Fibroblast of skin of left quadriceps (primary cell): ENCODE measurements at regions not wholly inside any gene's neighbourhood (a gene's known extent, or its start where the extent isn't known, plus 50 kb on each side); places are given as distances from the start of the nearest gene placed in this dataset.
"Not testable (repeated sequence)": the region's sequence is repeated elsewhere in the genome, so short reads cannot be mapped to it uniquely, and the experiment has no call there.

Experiments used
- DNase-seq, 2 experiments: peaks; one replicate each; pipeline ENCODE4 v3.0.0-alpha.2; 2013; ENCODE audit warnings: low read depth in 2 of 2

DNA sequence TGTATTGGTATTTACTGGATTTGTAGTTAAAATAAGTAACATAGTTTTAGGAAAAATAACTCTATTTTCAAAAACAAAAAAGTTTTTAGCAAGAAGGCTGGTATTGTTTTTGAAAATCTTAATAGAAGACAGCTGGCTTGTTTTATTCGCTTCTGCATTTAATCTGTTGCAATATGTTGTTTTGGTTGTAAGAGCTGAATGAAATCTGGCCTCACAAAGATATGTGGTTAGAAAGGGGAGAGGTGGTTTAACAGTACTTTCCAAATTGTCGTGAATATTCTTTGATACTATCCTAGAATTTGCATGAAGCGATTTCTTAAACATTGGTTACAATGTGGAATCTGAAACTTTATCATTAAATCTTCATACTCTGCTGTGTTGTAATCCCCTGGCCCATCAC, 355.9 kb upstream of the FZD8 start:
- DNase-seq = peak; percentile 1 to 8

DNA sequence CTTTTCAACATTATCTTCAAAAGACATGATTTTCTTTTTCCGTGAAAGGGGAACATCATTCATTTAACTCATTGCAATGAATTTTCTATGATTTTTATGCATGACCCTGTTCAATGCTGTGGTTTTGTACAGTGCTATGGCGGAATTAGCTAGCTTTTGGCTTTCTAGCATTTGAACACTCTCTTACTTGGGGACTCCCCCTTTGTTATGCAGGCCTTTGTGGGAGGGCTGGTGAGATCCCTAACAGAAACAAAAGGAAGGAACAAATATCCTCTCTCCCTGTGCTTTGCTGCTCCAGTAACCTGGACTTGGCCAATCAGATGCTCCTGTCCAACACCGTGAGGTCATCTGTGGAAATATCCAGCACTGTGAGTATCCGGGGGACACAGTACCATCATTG, 353.4 kb upstream of the FZD8 start:
- no peak for DNase-seq

DNA sequence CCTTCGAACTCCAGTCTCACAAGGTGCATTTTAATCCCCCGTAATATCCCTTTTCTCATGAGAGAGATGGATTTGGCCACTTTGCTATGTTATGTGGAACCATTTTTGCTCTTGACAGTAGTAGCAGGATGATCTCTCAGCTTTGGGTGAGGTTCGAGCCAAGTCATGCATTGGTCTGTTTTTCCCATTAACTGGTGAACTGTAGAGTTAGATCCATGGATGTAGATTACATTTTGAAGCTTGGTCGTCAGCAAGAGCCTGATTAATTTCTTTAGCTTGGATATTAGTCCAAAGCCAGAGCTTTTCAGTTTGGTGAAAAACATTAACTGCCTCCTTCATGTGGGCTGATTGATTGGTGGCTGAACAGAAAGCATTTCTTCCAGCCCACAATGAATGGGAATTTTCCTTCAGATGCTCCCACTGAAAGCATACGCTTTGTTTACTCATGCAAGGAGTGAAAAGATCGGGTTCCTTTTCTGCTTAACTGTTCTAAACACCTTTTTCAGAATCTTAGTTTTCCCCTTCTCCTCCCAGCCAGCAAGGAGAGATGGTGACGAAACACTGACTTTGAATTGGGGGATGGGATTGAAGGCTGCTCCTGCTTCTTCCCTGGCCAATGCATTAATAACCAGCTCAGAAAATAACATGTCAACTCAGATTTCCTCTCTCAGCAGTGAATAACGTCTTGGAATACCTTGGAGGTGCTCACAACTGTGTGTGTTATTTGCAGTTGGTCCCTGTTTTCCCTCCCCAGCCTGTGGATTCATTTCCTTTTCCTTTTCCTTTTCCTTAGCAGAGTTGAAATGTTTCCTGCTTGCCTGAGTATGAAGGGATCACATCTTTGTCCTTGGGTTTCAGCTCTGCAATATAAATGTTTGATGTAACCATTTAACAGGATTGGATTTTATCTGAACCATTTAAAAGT, 351.8 kb upstream of the FZD8 start:
- DNase-seq = no peak

DNA sequence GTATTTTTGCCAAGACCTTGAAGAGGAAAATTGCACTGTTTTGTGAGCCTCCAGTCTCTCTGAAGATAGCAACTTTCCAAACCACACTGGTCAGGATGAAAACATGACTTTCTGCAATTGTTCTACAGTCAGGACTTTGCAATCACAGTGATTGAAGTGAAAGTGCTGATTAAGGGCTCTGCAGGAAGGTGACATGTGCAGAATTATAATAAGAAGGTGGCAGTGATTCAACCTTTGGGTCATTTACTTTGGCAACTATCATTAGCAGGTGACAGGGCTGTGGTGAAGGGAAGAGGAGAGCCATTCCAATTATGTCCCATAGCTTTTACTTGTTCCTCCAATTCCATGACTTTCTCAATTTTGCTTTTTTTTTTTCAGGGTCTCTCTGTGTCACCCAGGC, 350.0 kb upstream of the FZD8 start:
- no peak for DNase-seq

DNA sequence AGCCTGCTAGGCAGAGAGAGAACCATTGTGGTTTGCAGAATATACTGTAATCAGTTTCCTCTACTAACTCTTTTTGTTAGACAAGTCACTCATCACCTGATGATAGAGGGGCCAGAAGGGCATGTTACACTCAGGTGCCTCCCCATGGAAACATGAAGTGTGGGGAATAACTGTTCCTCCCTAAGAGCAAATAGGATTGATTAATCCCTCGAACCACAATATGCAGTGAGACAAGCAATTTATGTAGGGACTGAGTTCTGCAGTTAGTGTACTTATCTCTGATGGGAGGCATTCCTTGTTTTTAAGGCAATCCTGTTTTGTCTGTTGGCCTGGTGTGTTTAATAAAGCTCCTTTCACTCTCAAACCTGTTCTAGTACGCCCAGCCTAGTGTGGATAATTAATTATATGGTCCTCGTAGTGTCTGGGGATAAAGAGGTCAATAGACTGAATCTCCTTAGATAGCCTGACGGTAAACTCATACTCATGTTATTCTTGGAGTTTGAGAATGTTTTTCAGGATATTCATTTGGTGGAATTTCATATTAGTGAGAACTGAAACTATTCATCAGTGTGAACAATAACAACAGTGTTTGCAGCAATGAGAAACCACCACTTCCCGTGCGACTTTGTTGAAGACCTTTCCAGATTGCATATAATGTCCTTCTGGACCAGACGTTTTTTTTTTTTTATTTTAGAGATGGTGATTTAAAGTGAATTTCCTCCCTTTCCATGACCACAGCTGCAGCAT, 344.8 kb upstream of the FZD8 start:
- no peak for DNase-seq

DNA sequence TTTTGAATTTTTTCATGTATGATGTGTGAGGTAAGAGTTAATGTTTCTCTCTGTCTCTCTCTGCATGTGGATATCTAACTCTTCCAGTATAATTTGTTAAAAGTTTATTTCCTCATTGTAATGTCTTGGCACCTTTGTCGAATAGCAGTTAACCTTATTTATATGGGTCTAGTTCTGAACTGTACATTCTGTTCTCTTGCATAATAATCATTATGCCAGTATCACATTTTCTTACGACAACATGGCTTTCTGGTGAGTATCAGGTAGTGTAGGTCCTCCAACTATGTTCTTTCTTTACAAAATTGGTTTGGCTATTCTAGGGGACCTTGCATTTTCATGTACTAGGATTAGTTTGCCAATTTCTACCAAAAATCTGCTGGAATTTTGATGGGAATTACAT, 337.0 kb upstream of the FZD8 start:
- DNase-seq = no peak

DNA sequence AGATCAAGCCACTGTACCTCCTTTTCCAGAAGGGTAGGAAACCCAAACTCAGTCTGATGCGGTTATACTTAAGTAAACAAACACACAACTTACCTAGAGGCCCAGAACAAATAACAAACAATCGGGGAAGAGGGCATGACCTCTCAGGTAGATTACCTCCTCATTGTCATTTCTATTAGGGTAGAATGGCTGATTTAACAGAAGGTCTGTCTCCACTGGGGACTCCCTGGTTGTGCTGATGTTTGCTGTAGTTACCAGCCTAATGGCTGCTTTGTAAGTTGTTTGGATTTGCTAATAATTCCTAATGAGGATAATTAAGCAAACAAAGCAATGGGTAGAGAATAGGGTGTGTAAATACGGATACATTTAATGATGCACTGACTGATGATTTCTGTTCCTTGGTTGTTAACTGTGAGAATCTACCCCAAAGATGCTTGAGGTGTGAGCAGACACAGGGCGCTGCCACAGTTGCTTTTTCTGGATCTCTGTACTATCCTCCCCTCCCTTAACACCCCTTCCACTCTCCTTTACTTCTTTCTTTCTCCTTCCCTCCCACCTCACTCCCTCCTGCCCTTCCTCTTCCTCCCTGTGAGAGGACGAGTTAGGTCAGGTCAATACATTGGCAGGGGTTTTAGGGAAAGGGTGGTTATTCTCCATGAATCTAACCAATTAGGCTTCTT, 332.0 kb upstream of the FZD8 start:
- DNase-seq = not testable (repeated sequence)

DNA sequence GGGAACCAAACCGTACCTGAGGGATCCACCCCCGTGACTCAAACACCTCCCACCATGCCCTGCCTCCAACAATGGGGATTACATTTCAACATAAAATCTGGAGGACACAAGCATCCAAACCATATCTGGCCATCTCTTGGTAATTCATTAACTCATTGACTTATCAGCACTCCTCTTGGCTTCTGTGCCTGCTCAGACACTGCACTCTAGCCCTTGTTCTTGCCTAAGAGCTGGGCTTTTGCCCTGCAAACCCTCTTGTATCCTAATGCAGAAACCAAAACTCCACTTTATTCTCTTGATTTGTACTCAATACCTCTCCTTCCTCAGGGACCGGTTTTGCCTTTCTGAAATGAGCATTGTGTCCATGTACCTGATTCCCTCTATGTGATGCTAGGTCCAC, 330.2 kb upstream of the FZD8 start:
- DNase-seq = no peak

DNA sequence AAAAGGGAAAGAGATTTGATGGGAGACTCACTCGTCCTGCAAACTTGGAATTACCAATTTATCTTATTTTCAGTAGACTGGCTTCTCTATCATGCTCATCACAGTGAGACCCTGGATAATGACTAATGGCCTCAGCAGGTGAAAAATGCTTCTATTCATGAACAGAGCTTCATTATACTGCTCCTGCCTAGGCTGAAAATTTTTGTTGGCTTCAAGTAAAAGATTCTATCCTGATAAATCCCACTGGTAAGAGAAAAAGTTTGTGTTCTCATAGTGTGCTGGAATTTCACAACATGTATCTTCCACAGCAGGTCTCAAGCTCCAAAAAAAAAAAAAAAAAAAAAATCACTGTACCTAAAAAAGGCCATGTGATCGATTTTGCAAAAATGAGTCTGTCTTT, 329.3 kb upstream of the FZD8 start:
- DNase-seq = no peak

DNA sequence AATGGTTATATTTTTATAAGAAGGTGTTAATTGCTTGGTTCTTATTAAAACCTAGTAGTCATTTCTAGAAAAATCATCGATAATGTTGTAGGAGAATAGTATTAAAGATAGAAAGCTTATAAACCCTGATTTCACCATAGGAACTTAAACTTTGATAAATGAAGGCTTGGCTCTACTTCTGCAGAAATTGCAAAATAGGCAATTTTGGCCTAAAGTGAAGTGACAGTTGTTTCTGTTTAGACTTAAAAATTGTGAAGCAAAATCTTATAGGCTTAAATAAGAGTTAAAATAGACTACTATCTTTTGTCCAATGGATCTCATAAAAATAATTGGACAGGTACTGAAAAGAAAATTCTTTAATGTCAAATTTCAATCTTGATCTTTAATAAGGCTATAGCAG, 321.6 kb upstream of the FZD8 start:
- no peak for DNase-seq

DNA sequence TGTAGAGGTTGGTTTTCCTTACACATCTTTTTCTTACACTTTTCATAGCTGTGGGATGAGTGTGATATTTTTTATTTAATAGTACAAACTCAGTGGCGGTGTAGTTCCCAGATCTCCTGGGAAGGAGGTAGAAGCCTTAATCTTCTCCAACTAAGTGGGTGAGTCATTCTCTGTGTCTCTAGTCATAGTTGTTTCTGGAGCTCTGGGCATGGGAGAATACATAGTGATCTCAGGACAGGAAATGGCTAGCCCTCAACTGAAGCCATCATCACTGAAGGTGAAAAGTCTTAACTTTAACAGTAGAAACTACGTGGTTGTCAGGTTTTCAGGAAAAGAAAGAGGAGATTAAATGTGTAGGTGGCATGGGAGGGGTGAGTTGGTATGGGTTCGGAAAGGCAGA, 319.4 kb upstream of the FZD8 start:
- no peak for DNase-seq

DNA sequence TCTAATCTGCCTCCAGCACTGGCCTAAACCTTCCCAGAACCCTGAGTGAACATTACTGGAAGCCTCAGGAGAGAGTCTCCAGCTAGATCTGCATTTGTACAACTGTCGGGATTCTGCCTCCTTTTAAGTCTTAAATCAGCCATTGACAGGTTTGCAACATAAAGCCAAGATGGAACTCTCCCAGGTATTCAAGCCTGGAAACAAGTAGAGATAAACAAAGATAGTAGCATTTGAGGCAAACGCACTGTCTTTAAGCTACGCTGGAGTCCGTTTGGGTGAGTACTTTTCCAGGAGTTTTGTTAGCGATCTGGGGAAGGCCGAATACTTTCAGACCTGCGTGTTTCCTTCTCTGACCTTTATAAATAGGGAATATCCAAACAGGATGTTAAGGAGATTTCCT, 317.2 kb upstream of the FZD8 start:
- DNase-seq = no peak

DNA sequence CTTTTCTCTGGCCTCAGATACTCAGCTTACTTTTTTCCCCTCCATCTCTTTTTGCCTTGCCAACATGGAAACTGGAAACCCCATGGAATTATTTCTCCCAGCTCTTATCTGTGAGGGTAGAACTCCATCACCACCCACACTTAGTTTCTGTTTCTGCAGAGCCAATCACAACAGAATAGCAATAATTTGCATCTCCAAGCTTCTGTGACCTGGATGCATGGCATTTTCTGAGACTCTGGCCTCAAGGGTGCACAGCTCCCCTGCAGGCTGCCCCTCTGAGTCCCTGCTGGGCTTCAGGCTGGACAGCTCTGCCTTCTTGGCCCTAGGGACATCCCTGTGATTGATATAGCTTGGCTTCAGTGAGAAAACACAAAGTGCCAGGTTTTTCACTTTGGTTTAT, 316.5 kb upstream of the FZD8 start:
- not testable (repeated sequence) for DNase-seq

DNA sequence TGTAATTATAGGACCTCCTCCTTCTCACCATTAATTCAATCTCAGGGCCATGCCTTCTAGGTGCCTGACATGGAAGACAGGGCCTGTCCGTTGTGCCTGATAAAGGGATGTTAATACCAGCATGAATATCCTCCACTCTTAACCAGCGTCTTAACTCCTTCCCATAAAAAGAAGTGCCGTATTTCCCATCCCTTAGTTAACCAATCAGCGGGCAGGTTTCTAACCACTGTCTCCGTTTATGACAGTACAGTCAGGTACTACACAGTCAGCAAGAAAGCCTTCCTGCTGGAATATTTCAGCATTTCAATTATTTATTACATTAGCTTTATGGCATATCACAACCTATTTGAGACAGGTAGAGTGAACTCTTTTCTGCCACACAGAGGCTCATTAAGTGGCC, 308.6 kb upstream of the FZD8 start:
- DNase-seq = no peak

DNA sequence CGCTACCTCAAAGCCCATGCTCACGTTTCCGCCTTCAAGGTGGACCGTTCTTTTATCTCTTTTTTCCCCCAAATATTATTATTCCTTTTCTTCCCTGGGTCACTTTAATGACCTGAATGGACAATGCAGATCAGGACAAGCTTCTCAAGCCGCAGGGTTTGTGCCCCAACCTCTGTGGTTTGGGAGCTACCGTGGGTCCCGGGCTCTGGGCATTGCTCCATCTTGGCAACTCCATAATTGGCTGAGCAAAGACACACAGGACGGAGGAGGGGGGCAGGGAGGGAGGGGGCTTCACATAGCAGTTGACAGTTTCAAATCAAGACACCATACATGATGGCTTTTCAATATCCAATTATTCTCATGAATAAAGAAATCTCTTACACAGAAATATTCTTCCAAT, 308.1 kb upstream of the FZD8 start:
- DNase-seq = no peak

DNA sequence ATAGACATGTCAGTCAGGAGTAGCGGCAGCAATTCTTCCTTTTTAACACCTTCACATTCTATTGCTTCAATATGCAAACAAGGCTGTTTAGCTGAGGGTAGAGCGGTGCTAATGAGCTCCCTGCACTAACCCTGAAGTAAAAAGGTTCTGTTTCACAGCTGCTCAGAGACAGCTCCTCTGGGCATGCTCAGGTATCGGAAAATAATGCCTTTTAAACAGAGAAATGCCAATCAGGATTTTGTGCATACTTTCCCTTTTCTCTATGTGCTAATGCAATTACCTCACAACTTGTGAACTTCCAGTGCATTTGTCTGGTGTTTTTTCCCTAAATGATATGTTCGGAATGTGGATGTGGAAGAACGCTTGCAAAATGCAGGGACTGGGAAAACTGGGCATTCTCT, 307.7 kb upstream of the FZD8 start:
- DNase-seq = no peak

DNA sequence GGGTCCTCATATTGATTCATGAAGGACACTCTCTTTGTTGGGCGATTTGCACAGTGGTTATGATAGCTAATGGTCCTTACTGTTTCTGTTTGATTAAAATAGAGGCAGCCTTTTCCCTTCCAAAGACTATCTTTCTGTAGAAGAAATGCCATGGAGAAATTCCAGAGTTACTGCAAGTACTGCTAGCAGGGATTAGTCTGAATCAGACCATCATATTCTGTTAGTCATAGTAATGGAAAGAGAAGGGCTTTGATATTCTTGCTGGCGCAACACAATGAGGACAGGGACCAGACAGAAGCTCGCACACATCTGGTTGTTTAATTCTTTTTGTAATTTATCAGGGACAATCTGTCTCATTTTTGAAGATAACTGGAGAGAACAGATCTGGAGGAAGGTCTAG, 304.5 kb upstream of the FZD8 start:
- no peak for DNase-seq

DNA sequence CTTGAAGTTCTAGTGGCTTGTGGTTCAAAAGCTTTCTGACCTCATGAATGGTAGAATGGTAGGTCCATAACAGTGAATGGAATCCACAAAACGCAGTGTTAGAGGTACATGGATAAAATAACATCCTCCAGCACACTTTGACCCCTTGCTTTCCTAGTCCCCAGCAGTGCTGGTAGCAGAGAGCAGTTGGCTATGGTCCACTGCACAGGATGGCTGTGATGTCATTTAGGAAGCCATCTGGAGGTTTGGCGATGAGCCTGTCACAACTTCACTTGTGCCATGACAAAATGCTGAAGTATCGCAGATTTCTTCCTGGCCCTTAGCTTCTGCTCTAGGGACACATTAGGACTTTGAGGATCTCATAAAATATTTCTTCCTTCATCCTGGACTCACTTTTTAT, 300.0 kb upstream of the FZD8 start:
- DNase-seq = no peak

DNA sequence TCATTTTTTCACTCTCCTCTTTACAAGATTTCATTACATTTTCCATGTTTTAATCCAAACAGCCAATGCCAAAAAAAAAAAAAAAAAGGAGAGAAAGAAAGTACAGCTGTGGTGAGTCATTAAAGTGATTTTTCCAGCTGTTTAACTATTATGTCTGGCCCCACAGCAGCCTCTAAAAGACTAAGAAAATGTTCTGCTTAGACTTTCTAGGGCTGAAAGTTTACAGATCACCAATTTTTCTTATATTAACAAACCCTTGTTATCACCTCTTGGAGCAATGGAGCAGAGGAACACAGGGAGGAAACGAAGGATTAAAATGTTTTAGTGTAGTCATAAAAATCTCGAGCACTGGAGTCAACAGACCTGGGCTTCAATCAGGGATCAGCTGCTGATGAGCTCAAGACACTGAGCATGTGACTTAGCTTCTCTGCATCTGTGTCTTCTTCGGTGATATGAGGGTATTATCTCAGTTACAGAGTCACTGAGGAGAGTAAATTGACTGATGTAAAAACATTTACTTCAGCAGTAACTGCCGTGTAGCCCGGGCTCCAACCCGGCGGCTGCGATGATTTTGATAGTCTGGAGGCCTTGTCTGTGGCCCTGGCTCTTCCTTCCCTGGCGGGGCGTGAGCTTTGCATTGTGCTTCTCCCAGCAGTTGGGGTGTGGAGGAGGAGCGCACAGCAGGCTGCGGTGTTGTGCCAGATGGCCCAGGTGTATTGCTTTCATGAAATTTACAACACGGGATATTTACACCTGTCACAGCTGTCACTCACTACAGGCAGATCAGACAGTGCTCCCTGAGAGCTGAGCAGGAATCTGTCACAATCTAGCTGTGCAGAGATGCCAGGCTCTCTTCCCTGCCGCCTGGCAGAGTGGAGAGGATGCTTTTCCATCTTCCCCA, 298.3 kb upstream of the FZD8 start:
- DNase-seq = no peak

DNA sequence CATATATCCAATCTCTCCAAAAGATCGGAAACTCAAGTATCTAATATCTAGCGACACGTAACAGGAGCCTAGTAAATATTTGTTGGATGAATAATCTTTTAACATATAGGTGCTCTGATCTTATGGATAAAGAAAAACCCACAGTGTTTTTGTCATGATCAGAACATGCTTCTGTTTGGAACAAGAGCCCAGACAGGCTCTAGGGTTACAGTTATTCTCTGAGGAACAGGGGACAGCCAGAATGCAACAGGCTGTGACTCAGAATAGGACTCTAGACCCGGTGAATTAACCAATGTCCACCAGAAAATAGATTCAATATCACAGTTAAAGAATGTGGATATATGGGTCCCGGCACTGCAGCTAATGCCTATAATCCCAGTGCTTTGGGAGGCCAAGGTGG, 296.1 kb upstream of the FZD8 start:
- no peak for DNase-seq

DNA sequence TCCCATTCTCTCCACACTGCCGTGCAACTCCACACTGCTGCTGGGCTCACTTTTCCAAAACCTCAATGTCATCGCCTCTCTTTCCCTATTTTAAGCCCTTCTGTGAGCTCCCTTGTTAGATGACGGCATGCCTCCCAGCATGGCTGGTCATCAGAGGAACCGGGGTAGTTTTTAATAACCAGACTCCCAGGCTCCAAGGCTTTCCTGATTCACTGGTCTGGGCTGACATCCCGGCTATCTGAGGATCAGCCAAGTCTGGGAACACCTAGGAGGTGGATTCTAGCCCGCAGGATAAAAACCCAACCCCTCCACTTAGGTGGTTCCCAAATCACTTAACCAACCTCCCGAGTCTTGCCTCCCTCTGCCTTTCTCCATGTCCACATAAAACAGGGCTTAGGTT, 295.4 kb upstream of the FZD8 start:
- DNase-seq = no peak

DNA sequence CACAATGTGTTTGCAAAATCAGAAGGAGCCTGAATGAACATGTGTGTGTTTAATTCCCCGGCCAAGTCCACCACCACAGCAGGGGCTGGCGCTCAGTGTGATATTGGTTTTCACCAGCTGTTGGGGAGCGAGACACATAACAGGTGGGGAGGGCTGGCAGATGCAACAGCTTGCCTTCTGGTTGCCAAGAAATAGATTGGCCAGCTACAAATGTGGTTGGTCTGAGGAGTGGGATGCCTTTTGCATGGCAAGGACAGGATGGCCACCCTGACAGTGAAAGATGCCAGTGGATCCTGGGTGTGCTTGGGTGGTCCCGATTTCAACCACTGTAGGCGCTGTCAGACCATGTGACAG, 292.5 kb upstream of the FZD8 start:
- no peak for DNase-seq
